ENCODE measurements at regions not wholly inside any gene's neighbourhood (a gene's known extent, or its start where the extent isn't known, plus 50 kb on each side); places are given as distances from the start of the nearest gene placed in this dataset.

- TF ChIP-seq CTCF (IDR thresholded peaks at IDR 0.05): no peak
Measured at GRCh38 chr6:67646550-67646949, 988.5 kb upstream of the ADGRB3 start.

GRCh38 chr6:67643281-67643680 is 991.8 kb upstream of the ADGRB3 start:
- no peak for TF ChIP-seq CTCF (IDR thresholded peaks at IDR 0.05)

- no peak for TF ChIP-seq CTCF (IDR thresholded peaks at IDR 0.05)
Measured at GRCh38 chr6:67642582-67642981, 992.5 kb upstream of the ADGRB3 start.

- no peak for TF ChIP-seq CTCF (IDR thresholded peaks at IDR 0.05)
Measured at GRCh38 chr6:67640484-67640883, 994.6 kb upstream of the ADGRB3 start.

GRCh38 chr6:67639161-67639560 is 995.9 kb upstream of the ADGRB3 start:
- TF ChIP-seq CTCF (IDR thresholded peaks at IDR 0.05): no peak

GRCh38 chr6:67634199-67634598 is 1000.9 kb upstream of the ADGRB3 start:
- no peak for TF ChIP-seq CTCF (IDR thresholded peaks at IDR 0.05)

GRCh38 chr6:67633058-67633457 is 1002.0 kb upstream of the ADGRB3 start:
- no peak for TF ChIP-seq CTCF (IDR thresholded peaks at IDR 0.05)

GRCh38 chr6:67630146-67630545 is 1004.9 kb upstream of the ADGRB3 start:
- no peak for TF ChIP-seq CTCF (IDR thresholded peaks at IDR 0.05)

All from LNCAP (cell line).